Gastrocnemius medialis (tissue), 4 donors: ENCODE measurements at regions not wholly inside any gene's neighbourhood (a gene's known extent, or its start where the extent isn't known, plus 50 kb on each side); places are given as distances from the start of the nearest gene placed in this dataset.

Source experiments
- ATAC-seq, 2 donors: fragments of 150-250 bp; one replicate each; pipeline ENCODE4 v1.9.1; 2016
- DNase-seq, 2 donors: peaks; one replicate each; pipeline ENCODE4 v3.0.0-alpha.2; 2019
- H3K27ac ChIP-seq, 4 donors: fragments of 200-600 bp; sonication (generic); 1 replicate in 1 of 4; 2 replicates in 3 of 4; pipeline ENCODE4 v1.5.1; 2016 to 2018; ENCODE audit warnings: mild to moderate bottlenecking in 2 of 4, moderate library complexity in 1 of 4
- H3K27me3 ChIP-seq, 3 donors: fragments of 200-600 bp; sonication (generic) in 2 of 3; 1 replicate in 1 of 3; 2 replicates in 2 of 3; pipeline versions ENCODE4 v1.5.1 to v1.6.0; 2016 to 2019; ENCODE audit warnings: mild to moderate bottlenecking in 1 of 3, moderate library complexity in 1 of 3
- H3K36me3 ChIP-seq, 2 donors: fragments of 200-600 bp; sonication (generic) in 1 of 2; one replicate each; pipeline ENCODE4 v1.5.1; 2017 to 2018
- H3K4me1 ChIP-seq, 2 donors: fragments of 200-600 bp; sonication (generic) in 1 of 2; one replicate each; pipeline ENCODE4 v1.5.1; 2016 to 2017; ENCODE audit warnings: mild to moderate bottlenecking in 2 of 2
- H3K4me3 ChIP-seq, 4 donors: fragments of 200-600 bp; sonication (generic) in 3 of 4; 1 replicate in 1 of 4; 2 replicates in 3 of 4; pipeline ENCODE4 v1.5.1; 2016 to 2019; ENCODE audit warnings: mild to moderate bottlenecking in 2 of 4
- H3K9me3 ChIP-seq, 3 donors: fragments of 200-600 bp; sonication (generic) in 2 of 3; 1 replicate in 1 of 3; 2 replicates in 2 of 3; pipeline ENCODE4 v1.5.1; 2016 to 2019
- POLR2A ChIP-seq, 2 donors: fragments of 450-650 bp; IDR thresholded peaks; one replicate each; pipeline ENCODE4 v1.6.1; 2017; ENCODE audit warnings: antibody characterized with exemption in 2 of 2, mild to moderate bottlenecking in 2 of 2, moderate library complexity in 2 of 2
- in situ Hi-C, 4 donors: fragments of 200-750 bp; cut with MboI; loops; one replicate each; pipeline versions ENCODE4 v1.15.0 to v1.8.0; 2017; ENCODE audit warnings: low sequenced_read_pairs in 4 of 4
- intact Hi-C: fragments of 100-400 bp; cut with DNase I; formaldehyde crosslinking; loops from one replicate; pipeline ENCODE4 v1.15.1; 2023; ENCODE audit warnings: low total_unique reads
- TF ChIP-seq, protein P1 (sequence below), 5 experiments: fragments of 450-650 bp in 3 of 5; fragments of 200-600 bp in 2 of 5; sonication (generic) in 2 of 5; IDR thresholded peaks in 4 of 5; conservative IDR thresholded peaks in 1 of 5; 1 replicate in 4 of 5; 2 replicates in 1 of 5; pipeline ENCODE4 v1.5.1; 2016 to 2019; ENCODE audit warnings: antibody characterized with exemption in 5 of 5, mild to moderate bottlenecking in 3 of 5, moderate library complexity in 3 of 5

DNA sequence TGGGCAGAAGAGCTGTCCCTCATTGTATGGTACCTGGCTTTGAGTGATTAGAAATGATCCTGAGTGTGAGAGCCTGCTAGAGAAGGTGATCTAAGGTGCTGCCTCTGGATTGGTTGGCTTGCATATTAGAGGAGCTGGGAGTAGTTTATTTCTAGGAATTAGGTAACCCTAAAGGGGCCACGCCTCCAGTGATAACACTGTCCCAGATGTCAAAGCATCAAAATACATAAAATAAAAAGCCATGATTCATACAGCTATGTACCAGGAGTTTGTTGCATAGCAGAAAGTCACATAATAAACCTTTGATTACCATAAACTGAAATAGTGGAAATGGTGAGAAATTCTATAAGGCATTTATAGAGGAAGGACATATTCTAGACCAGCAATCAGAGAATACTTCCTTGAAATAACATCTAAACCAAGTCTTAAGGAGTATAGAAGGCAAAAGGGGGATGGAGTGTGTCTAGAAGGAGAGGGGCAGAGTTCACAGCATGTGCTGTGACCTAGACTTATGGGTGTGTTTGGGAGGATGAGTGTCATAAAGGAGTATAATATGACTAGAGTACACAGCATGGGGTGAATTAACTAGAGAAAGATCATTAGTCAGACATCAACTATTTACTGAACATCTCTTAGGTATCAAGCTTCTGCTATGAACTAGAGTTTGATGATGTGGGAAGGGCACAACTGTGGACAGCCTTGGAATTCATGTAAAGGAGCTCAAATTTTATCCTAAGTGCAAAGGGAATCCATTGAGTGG lies 686.4 kb downstream of the GALC start:
- DNase-seq (no peak), ATAC-seq (no peak)
- Histone ChIP-seq H3K9me3 (no peaks in the 10 kb centered on the region), H3K36me3 (no peaks in the 10 kb centered on the region), H3K4me3 (no peak overlapping the region), H3K4me1 (no peaks in the 10 kb centered on the region), H3K27ac (no peak overlapping the region), H3K27me3 (no peaks in the 10 kb centered on the region)
- intact Hi-C loops = no loop called here
- in situ Hi-C loops = no loop called here
- TF ChIP-seq, protein P1, sequence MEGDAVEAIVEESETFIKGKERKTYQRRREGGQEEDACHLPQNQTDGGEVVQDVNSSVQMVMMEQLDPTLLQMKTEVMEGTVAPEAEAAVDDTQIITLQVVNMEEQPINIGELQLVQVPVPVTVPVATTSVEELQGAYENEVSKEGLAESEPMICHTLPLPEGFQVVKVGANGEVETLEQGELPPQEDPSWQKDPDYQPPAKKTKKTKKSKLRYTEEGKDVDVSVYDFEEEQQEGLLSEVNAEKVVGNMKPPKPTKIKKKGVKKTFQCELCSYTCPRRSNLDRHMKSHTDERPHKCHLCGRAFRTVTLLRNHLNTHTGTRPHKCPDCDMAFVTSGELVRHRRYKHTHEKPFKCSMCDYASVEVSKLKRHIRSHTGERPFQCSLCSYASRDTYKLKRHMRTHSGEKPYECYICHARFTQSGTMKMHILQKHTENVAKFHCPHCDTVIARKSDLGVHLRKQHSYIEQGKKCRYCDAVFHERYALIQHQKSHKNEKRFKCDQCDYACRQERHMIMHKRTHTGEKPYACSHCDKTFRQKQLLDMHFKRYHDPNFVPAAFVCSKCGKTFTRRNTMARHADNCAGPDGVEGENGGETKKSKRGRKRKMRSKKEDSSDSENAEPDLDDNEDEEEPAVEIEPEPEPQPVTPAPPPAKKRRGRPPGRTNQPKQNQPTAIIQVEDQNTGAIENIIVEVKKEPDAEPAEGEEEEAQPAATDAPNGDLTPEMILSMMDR (IDR thresholded peaks at IDR 0.05 in 4 of 5, conservative IDR thresholded peaks at IDR 0.05 in 1 of 5) = no peak
- no peak for TF ChIP-seq POLR2A (IDR thresholded peaks at IDR 0.05)

DNA sequence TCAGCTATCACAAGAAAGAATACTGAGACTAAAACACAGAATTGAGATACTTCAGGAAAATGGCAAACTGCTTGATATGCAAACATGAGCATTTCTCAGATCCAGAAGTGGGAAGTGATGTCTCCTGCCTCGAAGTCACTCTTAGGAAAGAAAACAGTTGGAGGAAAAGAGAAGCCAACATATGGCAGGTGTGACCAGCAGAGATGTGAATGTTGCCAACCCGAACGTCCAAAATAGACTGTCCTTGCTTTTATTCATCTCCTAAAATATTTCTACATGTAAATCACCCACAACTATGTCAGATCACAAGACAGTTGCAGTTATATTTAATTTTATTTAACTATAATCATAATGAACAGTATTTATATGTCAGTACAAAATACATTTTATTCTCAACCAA lies 687.6 kb downstream of the GALC start:
- no peak for ATAC-seq
- Histone ChIP-seq H3K4me1 (no peaks in the 10 kb centered on the region), H3K27me3 (no peaks in the 10 kb centered on the region), H3K4me3 (no peak overlapping the region), H3K9me3 (no peaks in the 10 kb centered on the region), H3K27ac (no peak overlapping the region), H3K36me3 (no peaks in the 10 kb centered on the region)
- intact Hi-C loops = no loop called here
- DNase-seq = no peak
- TF ChIP-seq POLR2A (IDR thresholded peaks at IDR 0.05) = no peak
- TF ChIP-seq, protein P1 (IDR thresholded peaks at IDR 0.05 in 4 of 5, conservative IDR thresholded peaks at IDR 0.05 in 1 of 5) = no peak
- in situ Hi-C loops = no loop called here

DNA sequence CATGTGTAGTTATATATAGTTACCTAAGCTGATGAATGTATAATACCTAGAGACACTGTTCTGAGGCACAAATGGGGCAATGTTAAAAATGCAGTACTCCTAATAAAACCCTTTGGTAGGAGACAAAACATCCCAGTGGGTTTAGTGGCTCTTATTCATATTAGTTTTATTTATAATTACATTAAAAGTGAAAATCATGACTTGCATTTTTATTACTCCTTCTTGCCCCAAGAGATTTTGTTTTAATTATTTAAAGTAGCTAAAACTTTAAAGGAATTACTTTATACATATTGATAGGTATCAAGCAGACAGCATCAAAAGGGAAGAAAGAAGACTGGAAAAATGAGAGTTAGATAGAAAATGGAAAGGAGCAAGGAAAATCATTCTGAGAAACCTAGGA lies 688.6 kb downstream of the GALC start:
- Histone ChIP-seq H3K4me1 (no peaks in the 10 kb centered on the region), H3K36me3 (no peaks in the 10 kb centered on the region), H3K9me3 (no peaks in the 10 kb centered on the region), H3K27ac (no peak overlapping the region), H3K4me3 (no peak overlapping the region), H3K27me3 (no peaks in the 10 kb centered on the region)
- DNase-seq (no peak), ATAC-seq (no peak)
- in situ Hi-C loops (no loop called here), intact Hi-C loops (no loop called here)
- no peak for TF ChIP-seq POLR2A (IDR thresholded peaks at IDR 0.05)
- TF ChIP-seq, protein P1 (IDR thresholded peaks at IDR 0.05 in 4 of 5, conservative IDR thresholded peaks at IDR 0.05 in 1 of 5) = no peak

DNA sequence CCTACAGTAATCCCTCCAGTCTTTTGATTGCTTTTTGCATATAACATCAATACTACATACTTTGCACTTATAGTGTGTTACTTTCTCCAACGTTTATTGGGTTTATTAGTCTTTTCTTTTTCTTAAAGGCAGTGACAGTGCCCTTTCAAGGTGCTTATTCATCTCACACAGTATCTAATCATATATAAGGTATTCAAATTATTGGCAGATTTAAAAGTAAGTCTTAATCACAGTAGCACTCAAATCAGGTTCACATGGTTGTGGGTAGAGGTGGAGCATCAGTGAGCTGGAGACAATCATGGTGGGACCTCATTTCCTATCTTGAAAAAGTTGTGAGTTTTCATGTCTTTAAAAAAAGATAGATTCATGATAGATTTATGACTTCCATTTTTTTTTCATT lies 706.2 kb downstream of the GALC start:
- Histone ChIP-seq H3K27ac (no peak overlapping the region), H3K4me1 (no peaks in the 10 kb centered on the region), H3K36me3 (no peaks in the 10 kb centered on the region), H3K9me3 (no peaks in the 10 kb centered on the region), H3K4me3 (no peak overlapping the region), H3K27me3 (no peaks in the 10 kb centered on the region)
- no peak for DNase-seq
- in situ Hi-C loops (no loop called here), intact Hi-C loops (no loop called here)
- TF ChIP-seq, protein P1 (IDR thresholded peaks at IDR 0.05 in 4 of 5, conservative IDR thresholded peaks at IDR 0.05 in 1 of 5) = no peak
- TF ChIP-seq POLR2A (IDR thresholded peaks at IDR 0.05) = no peak
- ATAC-seq = no peak

DNA sequence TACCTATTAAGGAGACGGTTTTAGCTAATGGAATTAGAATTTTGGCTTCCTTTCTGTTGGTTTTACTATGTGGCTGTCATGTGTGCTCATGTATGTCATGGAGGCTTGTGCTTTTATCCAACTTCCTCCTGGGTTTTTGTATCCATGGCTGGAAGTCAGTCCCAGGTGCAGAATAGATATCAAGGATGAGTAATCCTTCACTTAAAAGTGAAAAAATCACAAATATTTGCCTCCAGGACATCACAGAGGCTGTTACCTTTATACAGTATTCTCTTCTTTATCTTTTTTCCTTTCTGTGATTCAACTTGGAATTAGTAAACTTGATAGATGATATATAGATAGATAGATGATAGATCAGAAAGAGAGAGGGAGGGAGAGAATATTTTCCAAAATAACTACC lies 706.8 kb downstream of the GALC start:
- DNase-seq (no peak), ATAC-seq (no peak)
- Histone ChIP-seq H3K36me3 (no peaks in the 10 kb centered on the region), H3K27ac (no peak overlapping the region), H3K9me3 (no peaks in the 10 kb centered on the region), H3K4me3 (no peak overlapping the region), H3K27me3 (no peaks in the 10 kb centered on the region), H3K4me1 (no peaks in the 10 kb centered on the region)
- intact Hi-C loops (no loop called here), in situ Hi-C loops (no loop called here)
- no peak for TF ChIP-seq POLR2A (IDR thresholded peaks at IDR 0.05)
- TF ChIP-seq, protein P1 (IDR thresholded peaks at IDR 0.05 in 4 of 5, conservative IDR thresholded peaks at IDR 0.05 in 1 of 5) = no peak
